Endometrium (tissue), 2 donors: ENCODE measurements at regions not wholly inside any gene's neighbourhood (a gene's known extent, or its start where the extent isn't known, plus 50 kb on each side); places are given as distances from the start of the nearest gene placed in this dataset.
"Not testable (repeated sequence)": the region's sequence is repeated elsewhere in the genome, so short reads cannot be mapped to it uniquely, and the experiment has no call there.

Experiments used
- FAIRE-seq: peaks from 2 replicates; lab custom pipeline; 2012; peaks lifted over from hg19 to GRCh38; lab: Jason Lieb, UNC
- donor health status: control.
- donor health status: control.

DNA sequence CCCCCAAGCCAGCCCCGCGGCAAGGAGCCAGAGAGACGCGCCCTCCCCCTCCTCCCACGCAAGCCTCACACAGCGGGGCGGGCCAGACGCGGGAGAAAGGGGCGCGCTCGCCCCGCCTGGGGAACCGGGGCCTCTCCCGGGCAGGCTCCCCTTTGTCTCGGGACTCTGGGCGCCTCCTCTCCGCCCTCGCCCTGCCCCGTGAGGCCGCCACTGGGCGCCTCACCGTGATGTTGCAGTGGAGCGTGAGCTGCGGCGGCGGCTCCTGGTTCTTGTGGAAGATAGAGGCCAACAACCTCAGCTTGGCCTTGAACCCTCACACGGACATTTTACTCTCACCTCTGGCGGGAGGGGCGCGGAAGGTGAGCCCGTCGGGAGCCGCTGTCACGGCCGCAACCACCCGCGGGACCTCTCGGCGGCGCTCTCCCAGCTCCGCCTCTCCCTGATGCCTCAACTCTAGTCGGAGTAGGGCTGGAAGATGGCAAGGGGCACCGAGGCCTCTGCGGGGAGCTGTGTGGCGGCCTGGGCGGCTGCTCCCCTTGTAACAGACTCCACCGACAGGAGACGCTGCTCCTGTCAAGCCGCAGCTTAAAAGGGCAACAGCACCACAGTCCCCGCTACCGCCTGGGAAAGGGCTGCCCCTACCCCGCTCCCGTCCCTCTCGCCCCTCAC is 179.2 kb upstream of the ZSCAN2 start:
- FAIRE-seq, result not testable (repeated sequence)

DNA sequence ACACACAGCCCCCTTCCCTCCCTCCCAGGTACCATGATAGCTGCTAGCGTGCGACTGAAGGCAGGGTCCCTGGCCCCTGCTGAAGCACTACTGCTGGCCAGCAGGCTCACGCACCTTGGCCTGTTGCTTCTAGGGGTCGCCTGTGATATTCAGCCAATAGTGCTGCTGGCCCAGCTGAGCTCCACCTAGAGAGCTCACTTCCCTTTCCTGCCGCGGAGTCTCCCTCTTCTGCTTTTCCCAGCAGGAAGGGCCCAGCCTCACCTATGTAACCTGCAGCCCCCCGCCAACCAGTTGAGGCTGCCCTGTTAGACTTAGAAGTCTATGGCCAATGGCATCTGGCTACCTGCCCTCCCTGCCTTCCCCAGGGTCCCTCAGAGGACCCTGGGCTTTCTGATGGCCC is 175.5 kb upstream of the ZSCAN2 start:
- not testable (repeated sequence) for FAIRE-seq

DNA sequence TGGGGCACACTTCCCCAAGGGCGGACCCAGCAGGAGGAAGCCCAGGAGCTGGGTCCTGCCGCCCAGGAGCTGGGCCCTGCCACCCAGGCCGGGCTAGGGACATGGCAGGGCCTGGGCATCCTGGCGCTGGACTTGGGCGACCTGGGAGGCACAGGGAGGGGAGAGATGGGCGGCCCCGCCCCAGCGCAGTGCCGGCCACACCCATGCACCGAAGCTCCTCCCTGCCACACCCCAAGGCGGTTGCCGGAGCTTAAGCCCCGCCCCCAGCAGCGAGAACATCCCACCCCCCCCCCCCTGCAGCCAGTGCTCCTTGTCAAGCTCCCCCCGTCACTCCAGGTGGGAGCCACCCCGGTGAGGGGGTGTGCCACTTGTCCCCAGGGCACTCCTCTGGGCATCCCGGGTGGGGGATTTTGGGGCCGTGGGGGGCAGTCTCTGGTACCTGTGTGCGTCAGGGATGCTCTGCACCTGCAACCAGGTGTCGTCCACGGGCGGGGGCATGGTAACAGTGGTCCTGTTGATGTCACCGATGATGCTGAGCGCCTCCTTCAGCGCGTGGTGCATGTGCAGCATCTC is 127.4 kb upstream of the ZSCAN2 start:
- FAIRE-seq, result not testable (repeated sequence)

DNA sequence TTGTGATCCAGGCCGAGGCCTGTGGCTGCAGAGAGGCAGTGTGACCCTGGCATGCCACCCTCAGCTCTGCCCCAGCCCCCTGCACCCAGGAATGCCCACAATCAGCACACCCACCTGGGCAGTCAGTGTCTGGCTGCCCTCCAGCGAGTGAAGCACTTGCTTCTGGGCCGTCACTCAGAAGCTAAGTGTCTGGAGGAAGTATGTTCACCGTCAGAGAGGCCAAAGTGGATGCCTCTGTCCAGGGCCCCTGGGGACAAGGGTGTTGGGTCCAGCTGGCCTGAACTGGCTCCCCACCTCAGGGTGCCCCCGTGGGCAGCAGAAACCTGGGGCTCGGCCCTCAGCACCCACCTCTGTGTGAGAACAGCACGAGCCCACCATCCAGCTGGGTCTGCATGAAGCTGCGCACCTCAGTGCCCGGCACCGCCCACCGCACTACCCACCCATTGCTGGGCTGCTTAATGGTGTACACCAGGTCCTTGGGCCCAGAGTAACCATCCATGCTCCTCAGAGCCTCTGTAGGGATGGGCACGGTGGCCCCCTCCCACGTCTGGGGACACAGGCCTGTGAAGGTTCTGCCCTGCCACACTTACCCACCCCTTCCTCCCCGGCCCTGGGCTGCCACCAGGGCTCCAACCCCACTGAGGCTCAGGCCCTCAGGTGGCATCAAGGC is 124.3 kb upstream of the ZSCAN2 start:
- FAIRE-seq, result not testable (repeated sequence)

DNA sequence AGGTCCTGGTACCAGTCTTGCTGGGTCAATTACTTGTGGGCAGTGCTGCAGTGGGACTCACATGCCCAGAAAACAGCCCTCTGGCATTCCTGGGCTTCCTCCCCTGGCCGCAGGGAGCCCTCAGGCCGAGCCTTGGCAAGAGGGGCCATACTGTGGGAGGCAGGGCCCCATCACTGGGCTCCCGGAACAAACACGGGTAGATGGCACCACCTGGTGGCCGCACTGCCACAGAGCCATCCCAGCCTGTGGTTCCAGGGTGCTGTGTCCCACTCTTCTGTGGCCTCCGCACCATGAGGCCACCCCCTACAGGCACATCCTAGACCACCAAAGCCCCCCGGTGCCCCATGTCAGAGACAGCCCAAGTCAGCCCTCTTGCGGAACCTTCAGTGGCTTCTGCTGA is 123.3 kb upstream of the ZSCAN2 start:
- FAIRE-seq, result not testable (repeated sequence)

DNA sequence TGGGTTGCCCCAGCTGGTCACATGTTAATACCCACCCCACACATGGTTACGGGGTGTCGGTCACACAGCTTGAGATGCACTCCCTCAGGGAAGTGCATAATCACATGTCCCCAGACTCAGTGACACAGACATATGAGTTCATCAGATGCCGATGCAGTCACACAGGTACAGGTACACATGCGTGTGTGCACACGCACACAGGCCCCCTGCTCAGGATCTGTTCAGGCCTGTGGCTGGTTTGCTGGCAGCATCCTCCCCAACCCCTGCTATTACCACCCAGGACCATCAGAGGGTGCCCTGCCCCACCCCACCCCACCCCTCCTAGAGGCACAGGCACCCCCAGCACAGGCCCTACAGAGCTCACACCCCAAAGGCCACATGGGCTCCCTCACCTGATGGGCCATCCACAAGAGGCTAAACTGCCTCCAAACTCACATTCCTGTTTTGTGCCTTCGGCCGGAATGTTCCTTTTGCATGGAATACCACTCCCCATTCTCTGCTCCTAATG is 120.6 kb upstream of the ZSCAN2 start:
- not testable (repeated sequence) for FAIRE-seq

DNA sequence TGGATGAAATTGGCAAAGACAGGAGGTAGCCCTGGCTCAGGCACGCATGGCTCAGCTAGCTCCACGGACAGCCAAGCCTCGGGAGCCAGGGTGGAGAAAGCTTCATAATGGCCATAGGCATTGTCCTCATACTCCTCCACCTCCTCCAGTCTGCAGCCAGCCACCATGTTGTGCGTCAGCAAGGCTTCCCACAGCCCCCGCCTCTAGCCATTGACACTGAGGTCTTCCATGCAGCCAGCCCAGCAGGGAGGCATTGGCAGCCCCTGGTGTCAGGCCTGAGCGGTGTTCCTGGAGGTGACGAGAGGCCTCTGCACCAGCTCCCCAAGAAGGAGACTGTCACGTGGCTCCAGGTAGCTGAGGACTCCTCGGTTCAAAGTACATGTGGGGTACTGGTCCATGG is 117.0 kb upstream of the ZSCAN2 start:
- FAIRE-seq, result not testable (repeated sequence)

GRCh38 chr15:84500165-84500889 is 100.5 kb upstream of the ZSCAN2 start:
- FAIRE-seq, result not testable (repeated sequence)

GRCh38 chr15:84503101-84503500 is 97.7 kb upstream of the ZSCAN2 start:
- not testable (repeated sequence) for FAIRE-seq

DNA sequence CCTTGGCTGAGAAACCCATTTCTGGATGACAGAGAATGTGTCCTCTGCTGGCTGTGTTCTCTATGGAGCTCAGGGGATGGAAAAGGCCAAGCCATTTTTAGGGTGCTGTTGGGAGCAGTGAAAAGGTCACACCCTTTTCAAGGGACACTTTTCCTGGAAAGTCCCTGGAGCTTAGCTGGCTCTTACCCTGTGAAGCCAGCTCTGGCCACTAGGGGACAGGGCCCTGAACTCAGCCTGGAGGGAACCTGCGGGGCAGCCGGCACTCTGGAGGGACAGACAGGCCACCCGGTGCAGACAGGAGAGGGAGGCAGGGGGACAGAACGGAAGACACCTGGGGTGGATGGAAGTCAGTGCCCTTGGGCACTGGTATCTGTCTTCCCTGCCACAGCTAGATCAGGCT is 95.3 kb upstream of the ZSCAN2 start:
- FAIRE-seq, result not testable (repeated sequence)

DNA sequence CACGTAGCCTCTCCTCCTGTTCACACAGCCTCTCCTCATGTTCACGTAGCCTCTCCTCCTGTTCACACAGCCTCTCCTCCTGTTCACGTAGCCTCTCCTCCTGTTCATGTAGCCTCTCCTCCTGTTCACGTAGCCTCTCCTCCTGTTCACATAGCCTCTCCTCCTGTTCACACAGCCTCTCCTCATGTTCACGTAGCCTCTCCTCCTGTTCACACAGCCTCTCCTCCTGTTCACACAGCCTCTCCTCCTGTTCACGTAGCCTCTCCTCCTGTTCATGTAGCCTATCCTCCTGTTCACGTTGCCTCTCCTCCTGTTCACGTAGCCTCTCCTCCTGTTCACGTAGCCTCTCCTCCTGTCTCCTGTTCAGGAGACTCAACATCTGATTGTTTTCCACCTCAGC is 88.5 kb upstream of the ZSCAN2 start:
- FAIRE-seq, result not testable (repeated sequence)

DNA sequence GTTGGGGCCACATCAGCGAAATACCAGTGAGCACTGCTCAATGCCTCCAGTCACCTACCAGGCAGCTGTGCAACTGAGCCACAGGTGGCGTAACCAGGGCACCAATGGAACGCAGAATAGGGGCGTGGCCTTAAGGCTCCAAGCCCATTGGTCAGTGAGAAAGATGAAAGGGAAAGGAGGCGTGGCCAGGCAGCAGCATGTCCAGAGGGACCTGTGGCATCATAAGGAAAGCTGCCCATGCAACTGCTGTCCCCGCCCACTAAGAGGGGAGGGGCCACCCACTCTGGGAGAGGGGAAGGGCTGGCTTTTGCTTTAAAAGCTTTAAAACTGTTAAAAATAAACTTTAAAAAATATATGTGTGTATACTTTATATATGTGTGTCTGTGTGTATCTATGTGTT is 84.0 kb upstream of the ZSCAN2 start:
- not testable (repeated sequence) for FAIRE-seq

GRCh38 chr15:84525491-84526344 is 75.1 kb upstream of the ZSCAN2 start:
- not testable (repeated sequence) for FAIRE-seq

DNA sequence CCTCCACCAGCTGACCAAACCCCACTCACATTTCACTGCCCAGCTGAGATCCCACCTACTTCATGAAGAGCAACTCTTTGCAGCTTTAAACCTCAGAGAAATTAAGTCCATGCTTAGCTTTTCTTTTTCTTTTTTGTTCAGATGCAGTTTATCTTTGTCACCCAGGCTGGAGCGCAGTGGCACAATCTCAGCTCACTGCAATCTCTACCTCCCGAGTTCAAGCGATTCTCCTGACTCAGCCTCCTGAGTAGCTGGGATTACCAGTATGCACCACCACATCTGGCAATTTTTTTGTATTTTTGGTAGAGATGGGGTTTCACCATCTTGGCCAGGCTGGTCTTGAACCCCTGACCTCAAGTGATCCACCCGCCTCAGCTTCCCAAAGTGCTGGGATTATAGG is 70.1 kb upstream of the ZSCAN2 start:
- FAIRE-seq, result not testable (repeated sequence)

DNA sequence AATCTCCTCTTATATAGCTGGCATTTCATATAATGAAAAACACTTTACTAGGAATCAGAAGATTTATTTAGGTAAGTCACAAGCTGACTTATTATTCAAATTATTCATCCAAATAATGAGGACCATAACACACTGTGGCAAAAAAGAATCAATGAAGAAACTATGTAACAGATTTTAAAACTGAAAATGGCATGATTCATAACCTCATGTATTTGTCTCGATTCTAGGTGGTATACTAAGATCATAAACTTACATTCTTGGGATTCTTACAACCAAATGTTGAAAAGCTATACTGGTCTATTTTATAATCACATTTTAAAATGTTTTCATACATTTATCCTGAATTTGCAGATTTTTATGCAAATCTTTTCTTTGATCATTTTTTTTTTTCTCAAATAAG is 69.6 kb upstream of the ZSCAN2 start:
- peak; percentile 62 for FAIRE-seq

- not testable (repeated sequence) for FAIRE-seq
These were observed 69.0 kb upstream of the ZSCAN2 start for GRCh38 chr15:84531709-84532367.

DNA sequence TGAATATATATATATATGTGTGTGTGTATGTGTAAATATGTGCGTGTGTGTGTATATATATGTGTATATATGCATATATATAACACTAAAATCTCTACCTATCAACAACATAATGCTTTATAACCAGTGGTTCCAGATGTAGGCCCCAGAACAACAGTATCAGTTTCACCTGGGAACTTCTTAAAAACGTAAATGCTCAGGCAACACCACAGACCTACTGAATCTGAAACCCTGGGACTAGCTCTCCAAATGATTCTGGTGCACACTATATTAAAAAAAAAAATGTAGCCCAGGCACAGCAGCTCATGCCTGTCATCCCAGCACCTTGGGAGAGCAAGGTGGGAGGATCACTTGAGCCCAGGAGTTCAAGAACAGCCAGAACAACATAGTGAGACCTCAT is 67.1 kb upstream of the ZSCAN2 start:
- FAIRE-seq, result not testable (repeated sequence)

DNA sequence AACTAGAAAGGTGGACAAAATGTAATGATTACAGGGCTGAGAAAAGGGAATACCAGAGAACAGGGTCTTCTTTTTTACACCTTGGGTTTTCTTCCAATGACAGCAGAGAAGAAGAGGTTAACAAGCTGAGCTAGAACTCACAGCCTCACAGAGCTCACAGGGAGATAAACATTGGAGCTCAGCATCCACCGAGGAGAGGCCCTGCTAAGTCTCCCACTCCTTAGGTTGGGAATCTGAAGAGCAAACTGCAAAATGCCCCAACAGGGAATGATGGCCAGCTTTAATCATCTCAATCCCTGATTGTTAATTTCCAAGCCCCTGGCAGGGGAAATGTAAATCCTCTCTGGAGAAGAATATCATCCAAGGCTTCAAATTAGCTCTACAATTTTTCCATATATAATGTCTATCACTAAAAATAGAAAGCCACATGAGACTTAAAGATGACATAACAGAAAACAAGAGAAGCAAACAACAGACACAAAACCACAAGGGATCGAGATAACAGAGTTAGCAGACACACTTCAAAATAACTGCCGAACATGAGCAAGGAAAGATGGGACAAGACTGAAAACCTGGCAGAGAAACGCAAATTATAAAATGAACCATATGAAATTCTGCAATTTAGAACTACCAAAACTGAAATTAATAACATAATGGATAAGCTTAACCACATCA is 66.1 kb upstream of the ZSCAN2 start:
- not testable (repeated sequence) for FAIRE-seq

- FAIRE-seq, result not testable (repeated sequence)
These were observed 64.6 kb upstream of the ZSCAN2 start for GRCh38 chr15:84536181-84536580.

DNA sequence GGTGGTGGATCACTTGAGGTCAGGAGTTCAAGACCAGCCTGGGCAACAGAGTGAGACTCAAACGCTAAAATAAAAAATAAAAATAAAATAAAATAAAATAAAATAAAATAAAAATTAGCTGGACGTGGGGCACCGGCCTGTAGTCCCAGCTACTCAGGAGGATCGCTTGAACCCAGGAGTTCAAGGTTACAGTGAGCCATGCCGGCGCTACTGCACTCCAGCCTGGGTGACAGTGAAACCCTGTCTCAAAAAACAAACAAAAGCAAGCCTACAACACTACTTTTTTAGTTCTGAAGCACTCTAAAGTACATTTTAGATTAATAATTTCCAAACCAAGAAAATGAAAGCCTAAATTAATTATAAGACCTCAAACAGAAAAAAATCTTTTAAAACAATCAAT is 56.2 kb upstream of the ZSCAN2 start:
- not testable (repeated sequence) for FAIRE-seq
